DOHH2 (cell line): ENCODE measurements at regions not wholly inside any gene's neighbourhood (a gene's known extent, or its start where the extent isn't known, plus 50 kb on each side); places are given as distances from the start of the nearest gene placed in this dataset.

Source experiments
- H3F3A ChIP-seq: fragments of 200-600 bp; sonication (generic), shearing (Covaris generic); 2 replicates; pipeline ENCODE4 v1.6.0; 2016; ENCODE audit warnings: antibody characterized with exemption, mild to moderate bottlenecking; ENCODE audit not compliant: control insufficient read depth, insufficient read depth
- H3K27ac ChIP-seq: fragments of 200-600 bp; sonication (generic); 2 replicates; pipeline ENCODE4 v1.5.1; 2014; ENCODE audit warnings: low read depth, mild to moderate bottlenecking, low read length, moderate library complexity
- H3K27me3 ChIP-seq: fragments of 200-600 bp; sonication (generic); 2 replicates; pipeline ENCODE4 v1.6.1; 2014; ENCODE audit warnings: mild to moderate bottlenecking, low read length, mixed read lengths; ENCODE audit not compliant: control insufficient read depth
- H3K36me3 ChIP-seq: fragments of 200-600 bp; sonication (generic); 2 replicates; pipeline ENCODE4 v1.6.1; 2014; ENCODE audit warnings: mild to moderate bottlenecking, low read length, moderate library complexity, mixed read lengths; ENCODE audit not compliant: control insufficient read depth
- H3K4me1 ChIP-seq: fragments of 200-600 bp; sonication (generic); 2 replicates; pipeline ENCODE4 v1.6.1; 2014; ENCODE audit warnings: mild to moderate bottlenecking, low read length, mixed read lengths; ENCODE audit not compliant: control insufficient read depth
- H3K4me2 ChIP-seq: fragments of 200-600 bp; sonication (generic); 2 replicates; pipeline ENCODE4 v1.6.0; 2014; ENCODE audit warnings: mild to moderate bottlenecking, low read length, moderate library complexity
- H3K4me3 ChIP-seq: fragments of 200-600 bp; sonication (generic); 2 replicates; pipeline ENCODE4 v1.5.1; 2014; ENCODE audit warnings: mild to moderate bottlenecking, low read length, mixed read lengths
- H3K79me2 ChIP-seq: fragments of 200-600 bp; sonication (generic); 2 replicates; pipeline ENCODE4 v1.6.1; 2014; ENCODE audit warnings: mild to moderate bottlenecking, low read length, mixed read lengths; ENCODE audit not compliant: control insufficient read depth
- H3K9me2 ChIP-seq: fragments of 200-600 bp; sonication (generic); replicated peaks from 2 replicates; pipeline ENCODE4 v1.6.1; 2014; ENCODE audit warnings: mild to moderate bottlenecking, low read length, mixed read lengths; ENCODE audit not compliant: control insufficient read depth
- H3K9me3 ChIP-seq: fragments of 200-600 bp; sonication (generic); 2 replicates; pipeline ENCODE4 v1.6.1; 2014; ENCODE audit warnings: antibody characterized with exemption, low read length, mixed read lengths; ENCODE audit not compliant: control insufficient read depth, insufficient read depth
- H4K20me1 ChIP-seq: fragments of 200-600 bp; sonication (generic); 2 replicates; pipeline ENCODE4 v1.6.0; 2014; ENCODE audit warnings: low read depth, mild to moderate bottlenecking, antibody characterized with exemption, low read length, moderate library complexity; ENCODE audit not compliant: control insufficient read depth, insufficient read depth
- CTCF ChIP-seq: fragments of 200-600 bp; sonication (generic); IDR thresholded peaks from one replicate; pipeline ENCODE4 v1.5.1; 2014; ENCODE audit warnings: antibody characterized with exemption, mild to moderate bottlenecking, low read depth, low read length; ENCODE audit not compliant: poor library complexity, severe bottlenecking
- EZH2phosphoT487 ChIP-seq: fragments of 200-600 bp; sonication (generic); IDR thresholded peaks from 2 replicates; pipeline ENCODE4 v1.6.1; 2017; ENCODE audit warnings: borderline replicate concordance, mild to moderate bottlenecking, antibody characterized with exemption, low read length, moderate library complexity, mixed read lengths

- H3F3A ChIP-seq, result no peaks in the 10 kb centered on the region
- no peaks in the 10 kb centered on the region for H3K27me3 ChIP-seq
- H4K20me1 ChIP-seq, result no peaks in the 10 kb centered on the region
- H3K4me1 ChIP-seq, result no peaks in the 10 kb centered on the region
- H3K9me3 ChIP-seq, result no peaks in the 10 kb centered on the region
- H3K36me3 ChIP-seq, result no peaks in the 10 kb centered on the region
- H3K9me2 ChIP-seq, result no peaks in the 10 kb centered on the region
- H3K4me3 ChIP-seq, result no peak overlapping the region
- no peaks in the 10 kb centered on the region for H3K79me2 ChIP-seq
- H3K4me2 ChIP-seq, result no peak overlapping the region
- no peak overlapping the region for H3K27ac ChIP-seq
- TF ChIP-seq EZH2phosphoT487 (no peak), CTCF (no peak)
Measured at GRCh38 chr6:106832766-106833510, 141.6 kb downstream of the CD24 start.

GRCh38 chr6:106830930-106831329, 143.6 kb downstream of the CD24 start:
- no peaks in the 10 kb centered on the region for H3K36me3 ChIP-seq
- H3K9me3 ChIP-seq, result no peaks in the 10 kb centered on the region
- H3K79me2 ChIP-seq, result no peaks in the 10 kb centered on the region
- H3K9me2 ChIP-seq, result no peaks in the 10 kb centered on the region
- H3K4me3 ChIP-seq, result no peak overlapping the region
- no peak overlapping the region for H3K27ac ChIP-seq
- H3K4me1 ChIP-seq, result no peaks in the 10 kb centered on the region; the same call in 1 of the 2 replicates
- H3K4me2 ChIP-seq, result no peak overlapping the region
- H3K27me3 ChIP-seq, result no peaks in the 10 kb centered on the region
- TF ChIP-seq CTCF (no peak), EZH2phosphoT487 (no peak)
- no peaks in the 10 kb centered on the region for H4K20me1 ChIP-seq
- H3F3A ChIP-seq, result no peaks in the 10 kb centered on the region

GRCh38 chr6:106829451-106829850, 145.1 kb downstream of the CD24 start:
- no peaks in the 10 kb centered on the region for H3K36me3 ChIP-seq
- no peak overlapping the region for H3K4me2 ChIP-seq
- H3K79me2 ChIP-seq, result no peaks in the 10 kb centered on the region
- no peaks in the 10 kb centered on the region for H3K27me3 ChIP-seq
- no peaks in the 10 kb centered on the region; the same call in 1 of the 2 replicates for H3K4me1 ChIP-seq
- no peaks in the 10 kb centered on the region for H3K9me2 ChIP-seq
- H3K9me3 ChIP-seq, result no peaks in the 10 kb centered on the region
- H3K27ac ChIP-seq, result no peak overlapping the region
- TF ChIP-seq CTCF (no peak), EZH2phosphoT487 (no peak)
- H3F3A ChIP-seq, result no peaks in the 10 kb centered on the region
- H4K20me1 ChIP-seq, result no peaks in the 10 kb centered on the region
- H3K4me3 ChIP-seq, result no peak overlapping the region
